NCI-H1694 (cell line): ENCODE measurements at regions not wholly inside any gene's neighbourhood (a gene's known extent, or its start where the extent isn't known, plus 50 kb on each side); places are given as distances from the start of the nearest gene placed in this dataset.

Source experiments
- DNase-seq: peaks from one replicate; lab custom pipeline; 2025; lab: John Stamatoyannopoulos, UW

DNA sequence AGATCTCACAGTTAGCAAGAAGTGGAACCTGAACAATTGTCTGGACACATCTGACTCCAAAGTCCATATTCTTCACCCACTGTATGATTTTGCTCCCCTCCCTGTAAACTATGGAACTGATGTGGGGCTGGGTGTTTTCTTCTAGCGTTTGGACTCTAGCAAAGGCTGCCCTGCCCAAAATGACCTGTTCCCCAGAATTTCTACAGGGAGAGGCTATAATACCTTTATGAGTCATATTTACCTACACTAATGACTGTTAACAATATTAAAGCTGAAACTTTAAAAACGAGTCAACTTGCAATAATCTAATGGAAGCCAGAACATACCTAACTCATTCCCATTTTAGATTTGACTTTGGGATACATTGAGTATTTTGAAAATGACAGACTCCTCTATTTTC, 531.2 kb upstream of the CFAP20DC start:
- no peak for DNase-seq

DNA sequence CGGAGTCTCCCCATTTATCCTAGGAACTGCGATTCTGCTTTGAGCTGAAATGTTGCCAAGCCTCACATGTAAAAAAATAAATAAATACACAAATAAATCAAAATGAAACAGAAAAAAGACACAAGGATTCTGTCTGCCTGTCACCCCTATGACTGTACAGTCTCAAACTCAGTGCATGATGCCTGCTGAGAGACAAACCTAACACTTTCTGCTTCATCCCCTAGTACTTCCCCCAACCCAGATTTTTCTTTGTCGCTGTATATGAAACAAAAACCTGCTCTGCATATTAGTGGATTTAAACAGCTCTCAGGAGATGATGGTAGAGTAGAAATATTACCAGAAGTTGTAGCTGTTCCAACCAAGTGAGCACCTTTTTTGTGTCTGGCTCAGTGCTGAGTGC, 530.7 kb upstream of the CFAP20DC start:
- DNase-seq: no peak

DNA sequence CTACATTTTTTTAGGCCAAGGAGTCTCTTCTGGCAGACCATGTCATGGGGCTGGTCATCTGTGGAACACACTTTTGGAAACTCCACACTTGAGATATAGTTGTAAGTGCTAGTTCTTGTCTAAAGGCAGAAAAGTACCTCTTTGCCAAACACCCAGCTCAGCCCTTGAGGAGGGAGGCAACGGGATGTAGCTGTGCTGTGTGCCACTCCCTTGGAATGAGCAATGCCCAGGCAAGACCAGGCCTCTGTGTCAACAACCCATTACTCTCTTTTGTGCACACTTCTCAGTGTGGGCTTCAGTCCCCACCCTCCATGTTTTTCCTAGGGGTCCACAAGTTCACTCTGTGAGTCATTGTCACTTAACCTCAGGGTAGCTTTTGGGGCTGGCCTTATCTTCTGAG, 528.3 kb upstream of the CFAP20DC start:
- no peak for DNase-seq

DNA sequence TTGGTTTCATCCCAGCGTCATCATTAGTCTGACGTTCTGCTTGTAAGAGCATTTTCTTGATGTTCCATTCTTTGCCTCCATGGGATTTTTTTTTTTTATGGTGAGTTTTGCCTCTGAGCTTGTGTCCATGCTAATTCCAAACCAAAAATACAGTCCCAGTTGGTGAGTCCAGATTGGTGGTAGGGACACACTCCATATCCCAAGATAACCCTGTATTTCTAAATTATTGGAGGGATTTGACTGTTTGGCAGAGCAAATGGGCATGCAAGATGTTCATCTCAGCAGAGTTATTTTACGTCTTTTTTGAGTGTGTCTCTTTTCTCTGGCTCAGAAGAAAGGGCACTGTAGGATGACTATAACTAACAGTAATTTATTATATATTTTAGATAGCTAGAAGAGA, 526.8 kb upstream of the CFAP20DC start:
- DNase-seq: no peak

DNA sequence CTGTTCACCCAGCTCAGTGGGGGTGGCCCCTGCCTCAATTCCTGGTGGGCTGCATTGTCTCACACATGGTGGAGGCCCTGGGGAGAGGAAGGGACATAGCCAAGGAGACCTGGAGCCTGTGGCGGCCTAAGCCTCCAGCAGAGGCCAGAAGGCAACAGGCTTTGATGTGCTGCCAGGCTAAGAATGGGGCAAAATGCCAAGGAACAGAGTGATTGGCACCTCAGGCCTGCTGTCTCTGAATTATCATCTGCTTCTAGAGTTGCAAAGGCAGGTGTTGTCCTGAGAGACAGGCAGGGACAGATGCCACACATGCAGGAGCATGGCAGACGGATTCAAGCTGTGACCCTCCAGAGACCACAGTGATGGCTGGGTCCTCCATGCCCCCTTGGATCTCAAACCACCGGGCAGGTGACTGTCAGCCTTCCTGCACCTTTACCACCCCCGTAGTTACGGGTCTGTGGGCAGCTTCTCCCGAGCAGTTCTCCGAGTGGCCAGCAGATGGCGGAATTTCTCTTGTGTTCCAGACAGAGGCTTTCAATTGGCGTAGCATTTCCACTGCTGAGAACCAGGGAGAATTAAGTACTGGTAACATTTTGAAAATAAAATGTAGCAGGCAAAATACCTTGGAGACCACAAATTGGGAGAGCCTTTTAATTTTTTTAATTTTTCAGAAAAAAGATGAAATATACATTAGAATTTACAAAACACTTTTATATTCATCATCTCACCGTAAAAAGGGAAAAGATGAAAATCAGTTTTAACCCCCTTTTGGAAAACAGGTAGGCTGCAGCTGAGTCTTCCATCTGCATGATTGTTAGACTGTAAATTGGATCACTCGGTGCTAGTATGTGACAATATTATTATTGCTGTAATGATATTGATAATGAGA, 525.5 kb upstream of the CFAP20DC start:
- DNase-seq: peak; percentile 74

DNA sequence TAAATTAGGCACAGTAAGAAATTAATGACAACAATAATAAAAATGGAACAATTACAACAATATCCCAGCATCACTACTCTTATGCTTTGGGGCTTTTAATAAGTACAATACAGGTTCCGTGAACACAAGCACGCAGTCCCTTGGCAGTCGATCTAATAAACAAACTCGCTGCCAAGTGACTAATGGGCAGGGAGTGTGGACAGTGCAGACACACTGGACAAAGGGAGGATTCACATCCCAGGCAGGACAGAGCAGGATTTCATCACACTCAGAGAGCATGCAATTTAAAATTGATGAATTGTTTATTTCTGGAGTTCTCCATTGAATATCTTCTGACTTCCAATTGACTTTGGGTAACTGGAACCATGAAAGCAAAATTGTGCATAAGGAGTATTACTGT, 524.1 kb upstream of the CFAP20DC start:
- no peak for DNase-seq

DNA sequence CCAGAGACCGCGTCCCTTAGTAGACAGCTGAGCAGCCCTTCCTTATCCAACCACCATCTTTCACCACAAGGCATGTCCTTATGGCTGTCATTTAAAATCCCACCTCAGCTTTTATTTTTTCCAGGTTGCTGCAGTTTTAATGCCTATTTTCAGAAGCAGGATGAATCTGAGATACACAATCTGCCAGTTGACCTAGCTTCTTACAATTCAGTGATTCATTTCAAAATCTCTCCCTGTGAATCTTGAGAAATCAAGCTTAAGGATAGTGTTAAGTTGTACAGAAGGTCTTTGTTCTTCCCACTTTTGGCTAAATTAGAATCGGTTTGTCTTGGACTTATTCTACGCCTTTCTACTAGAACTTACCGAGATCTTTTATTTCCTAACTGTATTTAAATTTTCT, 522.3 kb upstream of the CFAP20DC start:
- no peak for DNase-seq

DNA sequence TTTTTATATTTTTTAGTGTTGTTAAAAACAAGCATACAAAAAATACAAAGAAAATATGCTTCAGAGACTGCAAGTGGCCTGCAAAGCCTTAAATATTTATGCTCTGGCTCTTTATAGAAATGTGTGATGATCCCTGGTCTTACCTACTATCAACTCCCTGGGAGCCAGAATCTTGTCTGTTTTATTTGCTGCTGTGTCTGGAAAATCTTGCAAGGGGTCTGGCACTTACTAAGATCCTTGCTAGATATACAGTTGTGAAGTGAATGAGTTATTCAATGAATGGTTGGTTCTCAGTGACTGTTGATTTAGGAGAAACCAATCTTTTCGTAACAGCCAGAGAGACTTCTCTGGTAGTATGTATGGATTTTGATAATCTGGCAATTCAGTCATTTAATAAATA, 521.0 kb upstream of the CFAP20DC start:
- DNase-seq: no peak

DNA sequence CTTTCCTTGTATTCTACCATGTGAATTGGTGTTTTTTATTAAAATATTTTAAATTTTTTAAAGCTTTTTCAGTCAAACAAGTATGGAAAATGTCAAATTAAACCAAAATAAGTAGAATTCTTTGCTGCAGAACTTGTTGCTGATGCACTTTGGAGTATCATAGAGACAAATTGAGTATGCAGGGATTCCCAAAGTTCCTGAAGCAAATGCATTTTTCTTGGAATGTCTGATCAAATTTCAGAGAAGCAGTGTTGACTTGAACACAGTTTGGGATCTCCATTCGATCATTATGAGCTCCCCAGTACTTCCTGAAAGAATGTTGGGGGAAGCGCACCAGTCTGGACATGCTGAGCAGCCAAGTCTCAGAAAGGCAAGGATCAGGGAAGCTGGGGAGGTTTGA, 517.8 kb upstream of the CFAP20DC start:
- no peak for DNase-seq

DNA sequence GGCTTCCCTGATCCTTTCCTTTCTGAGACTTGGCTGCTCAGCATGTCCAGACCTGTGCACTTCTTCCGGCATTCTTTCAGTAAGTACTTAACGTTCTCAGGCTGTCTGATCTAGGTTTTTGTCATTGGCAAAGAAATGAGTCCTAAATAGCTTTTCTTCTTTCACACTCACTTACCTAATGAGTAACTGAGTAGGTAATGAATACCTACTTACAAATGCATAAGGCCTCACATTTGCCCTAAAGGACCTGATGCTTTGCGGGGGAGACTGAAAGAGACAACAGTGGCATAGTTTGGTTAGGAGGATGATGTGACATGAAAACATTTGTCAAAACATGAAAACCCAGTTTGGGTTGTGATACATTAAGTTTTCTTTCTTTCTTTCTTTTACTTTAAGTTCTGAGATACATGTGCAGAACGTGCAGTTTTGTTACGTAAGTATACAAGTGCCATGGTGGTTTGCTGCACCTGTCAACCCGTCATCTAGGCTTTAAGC, 516.7 kb upstream of the CFAP20DC start:
- no peak for DNase-seq

DNA sequence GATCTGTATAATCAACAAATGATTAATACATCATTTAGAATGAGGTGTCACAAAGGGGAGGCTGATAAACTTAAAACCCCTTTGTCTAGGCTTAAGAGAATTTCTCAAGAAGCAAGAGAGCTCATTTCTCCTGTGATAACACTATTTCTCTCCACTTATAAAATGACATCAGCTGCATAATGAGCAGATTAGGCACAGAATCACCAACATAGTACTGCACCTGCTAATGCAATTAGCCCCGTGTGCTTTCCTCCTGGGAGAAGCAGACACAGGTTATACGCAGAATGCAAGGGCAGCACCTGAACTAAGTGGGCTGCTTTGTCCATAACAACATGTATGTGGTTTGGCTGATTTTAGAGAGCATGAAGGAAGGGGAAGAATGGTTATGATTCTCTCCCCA, 515.3 kb upstream of the CFAP20DC start:
- no peak for DNase-seq

DNA sequence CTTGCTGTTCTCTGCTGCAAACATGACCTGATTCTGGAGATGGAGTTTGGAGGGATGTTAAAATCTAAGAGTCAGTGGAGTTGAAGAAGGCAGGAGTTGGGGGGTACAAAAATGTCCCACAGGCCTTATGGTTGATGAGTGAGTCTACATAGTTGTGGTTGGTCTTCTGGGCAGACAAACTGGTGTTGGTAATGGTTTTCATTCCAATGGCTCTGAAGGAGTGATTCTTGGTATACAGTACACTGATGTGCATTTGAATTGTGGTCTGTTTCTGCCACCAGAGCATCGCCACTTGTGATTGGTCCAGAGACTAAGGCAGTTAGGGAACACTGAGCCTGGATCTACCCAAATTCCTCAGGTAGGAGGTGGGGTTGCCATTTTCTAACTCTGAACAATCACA, 514.1 kb upstream of the CFAP20DC start:
- DNase-seq: no peak

DNA sequence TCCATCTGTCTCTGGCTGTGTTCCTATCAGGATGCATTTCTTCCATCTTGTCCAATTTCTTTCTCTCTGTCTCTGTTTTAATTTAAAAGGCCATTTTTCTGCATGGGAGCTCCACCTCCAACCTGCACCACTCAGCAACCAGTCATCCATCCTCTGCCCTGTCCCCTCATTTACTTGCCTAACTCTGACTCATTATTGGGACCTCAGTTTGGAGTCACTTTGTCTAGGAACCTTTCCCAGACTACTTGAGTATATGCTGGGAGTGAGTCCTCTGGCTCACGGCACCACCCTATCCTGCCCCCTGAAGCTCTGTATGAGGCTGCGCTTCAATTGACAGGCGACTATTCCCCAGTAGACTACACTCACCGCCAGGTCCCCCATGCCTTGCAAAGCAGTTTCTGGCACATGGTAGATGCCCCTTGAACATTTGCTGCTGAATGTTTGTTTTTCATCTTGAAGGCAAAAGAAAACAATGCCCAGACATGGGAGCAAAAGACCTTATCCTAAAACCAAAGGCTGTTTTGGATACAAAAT, 513.3 kb upstream of the CFAP20DC start:
- DNase-seq: no peak

DNA sequence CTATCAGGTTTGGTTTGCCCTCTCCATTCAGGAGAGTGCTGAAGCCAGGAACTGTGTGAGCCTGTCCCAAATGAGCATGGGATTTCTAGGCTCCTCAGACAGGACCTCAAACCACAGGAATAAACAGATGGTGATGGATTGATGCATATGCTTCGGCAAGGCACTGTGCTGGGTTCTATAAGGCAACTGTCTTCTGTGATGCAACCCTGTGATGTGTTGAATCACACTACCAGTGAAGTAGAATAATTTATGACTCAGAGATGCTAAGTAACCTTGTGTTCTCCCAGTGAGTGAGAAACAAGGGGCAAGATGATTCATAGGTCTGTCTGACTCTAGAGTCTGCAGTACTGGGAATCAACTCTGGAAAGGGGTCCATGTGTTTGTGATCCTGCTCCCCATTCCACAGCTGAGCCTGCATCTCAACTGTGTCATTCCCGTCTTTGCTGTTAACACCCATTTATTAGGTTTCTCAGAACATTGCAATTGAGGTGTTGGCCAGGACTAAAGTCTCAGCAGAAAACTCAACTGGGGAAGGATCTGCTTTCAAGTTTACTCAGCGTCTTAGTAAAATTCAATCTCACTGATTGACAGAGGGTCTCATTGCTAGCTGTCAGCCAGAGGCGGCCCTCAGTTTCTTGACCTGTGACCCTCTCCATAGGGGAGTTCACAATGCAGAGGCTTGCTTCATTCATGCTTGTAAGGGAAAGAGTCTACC, 510.1 kb upstream of the CFAP20DC start:
- no peak for DNase-seq

DNA sequence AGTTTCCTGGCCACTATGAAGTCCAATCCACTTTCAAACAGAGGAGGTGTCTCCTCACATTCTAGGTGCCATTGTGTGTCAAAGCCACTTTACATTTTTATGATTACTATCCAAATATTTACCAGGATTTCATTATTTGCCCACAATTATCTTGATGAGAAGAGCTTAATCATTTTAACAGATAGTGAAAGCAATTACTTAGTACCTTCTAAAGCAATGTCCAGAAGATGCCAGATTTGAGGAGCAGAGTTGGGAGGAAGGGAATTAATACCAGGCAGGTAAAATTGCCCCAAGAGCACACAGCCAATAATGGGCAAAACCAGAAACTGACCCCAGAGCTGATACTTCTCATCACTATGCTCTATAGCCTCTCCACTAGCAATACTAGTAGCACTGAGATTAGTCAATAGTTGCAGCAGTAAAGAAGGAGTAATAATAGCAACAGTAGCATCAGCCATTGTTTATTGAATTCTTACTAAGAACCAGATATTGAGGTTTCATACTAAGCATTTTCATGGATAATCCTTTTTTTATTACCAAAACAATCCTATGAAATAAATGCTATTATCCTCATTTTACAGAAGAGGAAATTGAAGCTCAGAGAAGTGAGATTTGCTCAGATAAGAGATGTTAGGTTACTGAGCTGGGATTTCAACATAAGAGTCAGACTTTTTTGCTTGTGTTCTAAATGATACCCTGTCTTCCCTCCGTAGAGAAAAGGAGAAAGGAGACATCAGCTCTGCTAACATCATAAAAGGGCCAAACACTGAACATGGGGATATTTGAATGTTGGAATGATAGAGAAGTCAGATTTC, 509.3 kb upstream of the CFAP20DC start:
- no peak for DNase-seq

DNA sequence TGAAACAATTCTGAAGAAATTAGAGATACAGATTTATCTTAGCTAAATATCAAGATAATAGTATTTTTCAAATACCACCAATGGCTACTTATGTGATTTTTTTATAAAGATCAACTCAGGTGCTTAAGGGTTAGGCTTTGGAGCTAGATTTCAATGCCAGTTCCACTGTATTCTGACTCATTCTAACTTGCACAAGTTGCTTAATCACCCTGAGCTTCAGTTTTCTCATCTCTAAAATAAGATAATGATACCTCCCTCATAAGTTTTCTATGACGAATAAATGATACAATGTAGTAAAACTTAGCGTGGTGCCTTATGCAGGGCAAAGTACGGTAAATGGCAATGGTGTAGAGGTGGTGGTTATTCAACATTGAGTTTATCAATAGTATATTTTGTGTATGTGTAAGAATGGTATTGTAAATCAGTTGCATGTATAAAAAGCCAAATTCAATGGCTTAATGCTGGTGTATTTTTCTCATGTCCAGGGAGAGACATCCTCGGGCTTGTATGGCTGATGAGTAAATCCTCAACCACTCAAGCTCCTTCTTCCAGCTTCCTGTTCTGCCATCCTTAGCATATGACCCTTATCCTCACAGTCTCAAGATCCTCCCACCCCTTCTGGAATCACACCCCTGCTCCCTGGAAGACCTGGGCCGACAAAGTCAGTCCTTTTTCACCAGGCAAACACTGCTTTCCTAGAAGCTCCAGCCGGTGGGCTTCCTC, 505.9 kb upstream of the CFAP20DC start:
- no peak for DNase-seq

DNA sequence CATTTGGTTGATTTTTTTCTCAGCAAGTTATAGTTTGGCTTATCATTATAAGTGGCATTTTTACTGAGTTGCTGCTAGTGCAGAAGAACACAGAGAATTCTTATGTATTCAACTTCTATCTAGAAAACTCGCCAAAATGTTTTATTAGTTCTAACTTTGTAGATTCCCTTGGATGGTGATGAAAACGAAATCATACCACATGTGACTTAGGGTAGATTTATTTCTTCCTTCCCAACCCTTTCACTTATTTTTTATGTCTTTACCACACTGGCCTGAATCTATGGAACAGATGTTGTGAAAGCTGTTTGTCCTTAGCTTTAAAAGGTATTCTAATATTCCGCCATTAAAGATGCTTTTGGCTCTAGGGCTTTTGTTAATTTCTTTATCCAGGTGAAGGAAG, 503.3 kb upstream of the CFAP20DC start:
- no peak for DNase-seq

DNA sequence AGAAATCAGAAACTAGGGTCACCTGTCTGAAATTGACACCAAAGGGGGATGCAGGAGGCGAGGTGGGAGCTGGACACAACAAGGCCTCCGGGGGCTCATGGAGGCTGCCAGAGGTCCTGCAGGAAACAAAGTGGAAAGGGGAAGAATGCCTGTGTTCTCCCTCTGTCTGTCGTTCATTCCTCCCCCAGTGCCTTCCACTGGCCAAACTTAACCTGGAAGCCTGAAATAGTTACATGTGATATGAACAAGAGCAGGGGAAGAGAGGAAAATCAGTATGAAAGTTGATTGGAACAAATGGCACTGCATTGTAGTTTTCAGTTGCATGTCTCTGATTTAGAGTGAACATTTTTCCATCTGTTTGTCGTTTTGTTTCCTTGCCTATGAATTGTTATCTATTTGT, 502.0 kb upstream of the CFAP20DC start:
- DNase-seq: no peak

DNA sequence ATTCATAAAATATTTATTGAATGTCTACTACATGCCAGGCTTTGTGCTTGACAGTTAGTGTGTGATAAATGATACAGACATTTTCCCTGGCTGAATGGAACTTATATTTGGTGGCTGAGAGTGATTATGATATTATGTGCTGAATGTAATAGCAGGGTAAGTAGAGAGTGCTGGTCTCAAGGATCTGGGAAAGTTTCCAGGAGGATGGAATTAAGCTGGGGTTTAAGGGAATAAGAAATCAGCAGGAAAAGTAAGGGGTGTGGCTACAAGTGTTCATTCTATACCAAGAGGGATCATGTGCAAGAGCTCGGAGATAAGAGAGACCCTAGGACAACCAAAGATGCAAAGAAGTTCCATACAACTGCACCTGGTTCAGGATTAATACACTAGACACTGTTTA, 500.1 kb upstream of the CFAP20DC start:
- DNase-seq: no peak

DNA sequence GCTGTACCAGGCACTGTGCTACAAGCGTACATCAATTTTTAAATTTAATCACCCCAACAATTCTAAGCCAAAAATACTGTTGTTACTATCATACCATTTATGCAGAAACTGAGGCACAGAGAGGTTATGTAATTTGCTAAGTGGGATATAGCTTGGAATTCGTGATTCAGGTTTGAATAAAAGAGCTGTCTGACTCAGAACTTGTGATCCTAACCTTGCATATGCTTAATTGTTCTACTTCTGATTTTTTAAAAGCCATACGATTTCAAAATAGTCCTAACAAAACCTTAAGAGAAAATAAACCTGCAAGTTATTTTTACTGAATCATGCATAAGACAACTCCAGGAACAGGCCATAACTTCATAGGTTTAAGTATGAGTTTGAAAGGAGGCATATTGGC, 498.0 kb upstream of the CFAP20DC start:
- no peak for DNase-seq

DNA sequence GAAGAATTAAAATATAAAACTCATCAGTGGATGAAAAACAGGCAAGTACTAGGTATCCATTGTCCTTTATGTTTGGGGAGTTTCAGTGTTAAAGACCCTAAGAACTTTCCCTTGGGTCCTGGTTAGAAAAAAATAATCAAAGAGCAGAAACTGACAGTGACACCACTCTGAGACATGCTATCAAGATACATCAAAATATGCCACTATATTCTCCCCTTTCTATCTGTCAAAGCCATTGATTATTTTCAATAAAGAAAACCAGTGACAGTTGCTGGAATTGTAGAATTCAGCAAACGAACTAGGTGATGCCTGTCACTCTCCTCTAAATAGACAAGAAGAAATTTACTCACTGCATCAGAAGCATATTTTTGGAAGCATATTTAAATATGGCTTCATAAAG, 496.7 kb upstream of the CFAP20DC start:
- DNase-seq: no peak

DNA sequence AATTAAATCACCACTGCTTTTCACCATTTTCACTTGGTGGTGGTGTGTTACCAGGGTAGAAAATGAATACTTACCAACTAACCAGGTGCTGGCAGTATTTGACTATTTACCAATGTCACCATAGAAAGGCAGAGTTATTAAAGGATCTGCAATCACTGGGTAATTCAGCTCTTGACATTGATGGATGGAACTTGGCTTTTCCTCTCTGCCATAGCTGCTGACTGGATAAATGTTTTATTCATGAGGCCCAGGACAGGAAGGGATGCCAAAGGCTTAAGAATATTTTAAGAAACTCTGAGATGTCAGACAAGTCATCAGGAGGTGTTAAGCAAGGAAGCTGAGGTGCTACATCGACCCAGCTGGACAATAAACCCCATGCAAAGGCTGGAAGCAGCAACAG, 495.5 kb upstream of the CFAP20DC start:
- DNase-seq: no peak
